ENCODE measurements at regions not wholly inside any gene's neighbourhood (a gene's known extent, or its start where the extent isn't known, plus 50 kb on each side); places are given as distances from the start of the nearest gene placed in this dataset.

GRCh38 chr16:56120447-56121155 is 70.7 kb upstream of the GNAO1 start:
- H3K4me3 ChIP-seq (ENCODE audit: control insufficient read depth, low read depth, low read length), result no peak overlapping the region
- TF ChIP-seq CTCF (conservative IDR thresholded peaks at IDR 0.05; ENCODE audit: control insufficient read depth, insufficient read depth, low read depth, low read length), result no peak
- DNase-seq (ENCODE audit: low read depth), result no peak

DNA sequence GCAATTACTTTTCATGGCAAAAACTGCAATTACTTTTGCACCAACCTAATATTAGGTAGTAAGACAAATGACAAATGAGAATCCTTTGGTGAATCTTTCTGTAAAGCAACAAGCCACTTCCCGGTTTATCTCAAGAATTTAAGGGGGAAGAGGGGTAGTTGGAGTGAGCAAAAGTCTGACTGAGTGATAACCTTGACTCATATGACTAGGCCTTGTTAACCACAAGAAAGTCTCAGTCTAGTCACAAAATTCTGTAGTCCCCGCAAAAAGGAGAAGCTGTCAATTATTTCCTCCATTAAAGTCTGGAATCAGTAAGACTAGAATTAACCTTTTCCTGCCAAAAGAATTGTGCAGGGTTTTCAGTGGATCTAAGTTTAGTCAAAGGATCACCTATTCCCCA is 72.2 kb upstream of the GNAO1 start:
- DNase-seq (ENCODE audit: low read depth), result no peak
- H3K4me3 ChIP-seq (ENCODE audit: control insufficient read depth, low read depth, low read length), result no peak overlapping the region
- TF ChIP-seq CTCF (conservative IDR thresholded peaks at IDR 0.05; ENCODE audit: control insufficient read depth, insufficient read depth, low read depth, low read length), result no peak

- no peak overlapping the region for H3K4me3 ChIP-seq (ENCODE audit: control insufficient read depth, low read depth, low read length)
- DNase-seq (ENCODE audit: low read depth), result no peak
- no peak for TF ChIP-seq CTCF (conservative IDR thresholded peaks at IDR 0.05; ENCODE audit: control insufficient read depth, insufficient read depth, low read depth, low read length)
Measured at GRCh38 chr16:56116577-56116964, 74.7 kb upstream of the GNAO1 start.

- TF ChIP-seq CTCF (conservative IDR thresholded peaks at IDR 0.05; ENCODE audit: control insufficient read depth, insufficient read depth, low read depth, low read length), result no peak
- DNase-seq (ENCODE audit: low read depth), result no peak
- no peak overlapping the region for H3K4me3 ChIP-seq (ENCODE audit: control insufficient read depth, low read depth, low read length)
Measured at GRCh38 chr16:56115817-56116576, 75.3 kb upstream of the GNAO1 start.

GRCh38 chr16:56113223-56113622 is 78.1 kb upstream of the GNAO1 start:
- no peak for TF ChIP-seq CTCF (conservative IDR thresholded peaks at IDR 0.05; ENCODE audit: control insufficient read depth, insufficient read depth, low read depth, low read length)
- no peak overlapping the region for H3K4me3 ChIP-seq (ENCODE audit: control insufficient read depth, low read depth, low read length)
- DNase-seq (ENCODE audit: low read depth), result no peak

DNA sequence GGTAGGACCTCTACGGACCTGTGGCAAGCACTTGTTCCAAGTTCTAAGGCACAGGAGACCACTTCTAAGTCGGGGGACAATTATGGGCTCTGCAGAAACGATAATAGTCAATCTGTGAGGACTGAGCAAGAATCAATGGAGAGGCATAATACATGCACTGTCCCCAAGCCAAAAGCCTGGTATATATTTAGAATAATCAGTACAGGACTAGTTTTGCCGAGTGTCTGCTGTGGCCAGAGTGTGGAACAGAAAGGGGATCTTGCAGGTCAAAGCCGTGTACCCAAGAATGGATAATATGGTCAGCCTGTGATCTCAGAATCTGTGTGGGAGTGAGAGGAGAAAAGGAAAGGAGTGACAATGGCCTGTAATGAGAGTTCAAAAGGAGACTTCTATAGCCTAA is 80.2 kb upstream of the GNAO1 start:
- DNase-seq (ENCODE audit: low read depth), result no peak
- H3K4me3 ChIP-seq (ENCODE audit: control insufficient read depth, low read depth, low read length), result no peak overlapping the region
- no peak for TF ChIP-seq CTCF (conservative IDR thresholded peaks at IDR 0.05; ENCODE audit: control insufficient read depth, insufficient read depth, low read depth, low read length)

All from fibroblast of mammary gland (primary cell).